ENCODE measurements at regions not wholly inside any gene's neighbourhood (a gene's known extent, or its start where the extent isn't known, plus 50 kb on each side); places are given as distances from the start of the nearest gene placed in this dataset.

- DNase-seq = no peak
These were observed 222.8 kb downstream of the SIPA1L2 start for GRCh38 chr1:232407120-232407519.

GRCh38 chr1:232405781-232406180 lies 224.2 kb downstream of the SIPA1L2 start:
- DNase-seq = no peak

- no peak for DNase-seq
These were observed 224.8 kb downstream of the SIPA1L2 start for GRCh38 chr1:232404981-232405731.

- no peak for DNase-seq
These were observed 225.7 kb downstream of the SIPA1L2 start for GRCh38 chr1:232404227-232404626.

GRCh38 chr1:232403017-232403714 lies 226.8 kb downstream of the SIPA1L2 start:
- DNase-seq = no peak

- DNase-seq = no peak
These were observed 231.1 kb downstream of the SIPA1L2 start for GRCh38 chr1:232398823-232399222.

- DNase-seq = peak; percentile 82
These were observed 236.3 kb downstream of the SIPA1L2 start for GRCh38 chr1:232393444-232394146.

GRCh38 chr1:232393010-232393409 lies 236.9 kb downstream of the SIPA1L2 start:
- DNase-seq = no peak

GRCh38 chr1:232390590-232390989 lies 239.3 kb downstream of the SIPA1L2 start:
- peak; percentile 34 for DNase-seq

- DNase-seq = no peak
These were observed 240.2 kb downstream of the SIPA1L2 start for GRCh38 chr1:232389744-232390143.

GRCh38 chr1:232388363-232388762 lies 241.6 kb downstream of the SIPA1L2 start:
- no peak for DNase-seq

GRCh38 chr1:232386721-232387510 lies 243.0 kb downstream of the SIPA1L2 start:
- no peak for DNase-seq

GRCh38 chr1:232386294-232386693 lies 243.6 kb downstream of the SIPA1L2 start:
- no peak for DNase-seq

- DNase-seq = no peak
These were observed 244.7 kb downstream of the SIPA1L2 start for GRCh38 chr1:232385221-232385620.

GRCh38 chr1:232384171-232384883 lies 245.6 kb downstream of the SIPA1L2 start:
- DNase-seq = no peak

GRCh38 chr1:232383455-232384123 lies 246.3 kb downstream of the SIPA1L2 start:
- no peak for DNase-seq

GRCh38 chr1:232382671-232383070 lies 247.3 kb downstream of the SIPA1L2 start:
- DNase-seq = no peak

GRCh38 chr1:232381394-232382100 lies 248.4 kb downstream of the SIPA1L2 start:
- no peak for DNase-seq

GRCh38 chr1:232380596-232380995 lies 249.3 kb downstream of the SIPA1L2 start:
- DNase-seq = no peak

GRCh38 chr1:232380131-232380530 lies 249.8 kb downstream of the SIPA1L2 start:
- no peak for DNase-seq

- DNase-seq = no peak
These were observed 250.9 kb downstream of the SIPA1L2 start for GRCh38 chr1:232379063-232379434.

Measured in DMS79 (cell line).